Retinal pigment epithelial cell (primary cell): ENCODE measurements at regions not wholly inside any gene's neighbourhood (a gene's known extent, or its start where the extent isn't known, plus 50 kb on each side); places are given as distances from the start of the nearest gene placed in this dataset.

Source experiments
- DNase-seq: peaks from one replicate; pipeline ENCODE4 v3.0.0-alpha.2; 2010; ENCODE audit warnings: low read depth
- H3K4me3 ChIP-seq: 2 replicates; pipeline ENCODE4 v1.5.1; 2011; ENCODE audit warnings: mild to moderate bottlenecking, low read length, control low read depth, moderate library complexity
- CTCF ChIP-seq: conservative IDR thresholded peaks from 2 replicates; pipeline ENCODE4 v1.5.1; 2011; ENCODE audit warnings: low read depth, low read length, control low read depth, inconsistent platforms

GRCh38 chr6:56407883-56408410 is 160.6 kb upstream of the COL21A1 start:
- no peak for DNase-seq
- TF ChIP-seq CTCF: no peak

GRCh38 chr6:56406276-56407269 is 159.2 kb upstream of the COL21A1 start:
- no peak for TF ChIP-seq CTCF
- H3K4me3 ChIP-seq: no peak overlapping the region
- no peak for DNase-seq

More at GRCh38 chr6:56407883-56408410, 160.6 kb upstream of the COL21A1 start:
- no peak overlapping the region for H3K4me3 ChIP-seq

- no peak for DNase-seq
- TF ChIP-seq CTCF: no peak
- no peak overlapping the region for H3K4me3 ChIP-seq
Observed at GRCh38 chr6:56404599-56404998, 157.2 kb upstream of the COL21A1 start.

GRCh38 chr6:56403745-56404144 is 156.4 kb upstream of the COL21A1 start:
- H3K4me3 ChIP-seq: no peak overlapping the region
- TF ChIP-seq CTCF: no peak
- DNase-seq: no peak

GRCh38 chr6:56401477-56402070 is 154.2 kb upstream of the COL21A1 start:
- TF ChIP-seq CTCF: no peak

GRCh38 chr6:56400273-56400672 is 152.9 kb upstream of the COL21A1 start:
- H3K4me3 ChIP-seq: no peak overlapping the region
- DNase-seq: no peak
- no peak for TF ChIP-seq CTCF

More at GRCh38 chr6:56401477-56402070, 154.2 kb upstream of the COL21A1 start:
- DNase-seq: no peak
- H3K4me3 ChIP-seq: no peak overlapping the region
